ENCODE measurements at regions not wholly inside any gene's neighbourhood (a gene's known extent, or its start where the extent isn't known, plus 50 kb on each side); places are given as distances from the start of the nearest gene placed in this dataset.

DNA sequence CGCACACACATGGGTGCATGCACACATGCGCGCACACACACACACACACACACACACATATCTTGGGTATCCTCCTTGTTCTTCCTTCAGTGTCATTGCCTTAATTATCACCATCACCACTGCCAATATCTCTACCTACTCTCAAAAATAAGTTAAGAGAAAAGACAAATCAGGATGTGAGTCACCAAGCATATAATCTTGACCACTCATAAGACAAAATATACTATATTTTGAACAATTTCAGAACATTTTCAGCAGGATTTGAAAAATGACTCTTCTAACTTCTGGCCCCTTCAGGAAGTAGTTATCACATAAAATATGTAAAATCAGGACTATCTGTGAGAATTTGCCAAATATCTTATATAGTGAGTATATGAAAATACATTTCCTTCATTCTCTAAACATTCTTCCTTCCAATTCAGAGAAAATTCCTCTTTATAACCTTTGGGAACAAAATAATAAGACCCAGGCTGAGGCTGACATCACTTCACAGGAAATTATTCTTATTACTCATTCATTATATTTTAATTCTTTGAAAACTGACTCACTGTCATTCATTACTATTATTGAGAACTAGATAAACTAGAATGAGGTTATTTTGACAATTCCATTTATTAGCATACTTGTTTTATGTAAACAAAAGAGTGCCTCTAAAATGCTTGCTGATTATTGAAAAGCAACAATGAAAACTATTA, 772.0 kb upstream of the ACO1 start:
- H3K36me3 ChIP-seq (ENCODE audit: control insufficient read depth in 2 of 2, insufficient read depth in 2 of 2, low read length in 1 of 2), result no peaks in the 10 kb centered on the region
- CTCF ChIA-PET, result no interaction called here
- no peaks in the 10 kb centered on the region for H4K20me1 ChIP-seq (ENCODE audit: control insufficient read depth, insufficient read depth)
- H3K27me3 ChIP-seq (replicated peaks in 1 of 2; ENCODE audit: control insufficient read depth in 2 of 2, insufficient read depth in 2 of 2, low read length in 1 of 2), result no peaks in the 10 kb centered on the region
- in situ Hi-C loops (cut with MboI), result no loop called here
- TF ChIP-seq SP1 (IDR thresholded peaks at IDR 0.05; ENCODE audit: low read depth, low read length) (no peak), CHD2 (IDR thresholded peaks at IDR 0.05; ENCODE audit: borderline replicate concordance, low read depth, low read length) (no peak), ZZZ3 (IDR thresholded peaks at IDR 0.05; ENCODE audit: control insufficient read depth, insufficient read length, low read depth) (no peak), MEF2A (IDR thresholded peaks at IDR 0.05; ENCODE audit: insufficient read depth, low read depth, low read length) (no peak), TAF1 (IDR thresholded peaks at IDR 0.05; ENCODE audit: borderline replicate concordance, low read depth, low read length) (no peak), EGR1 (IDR thresholded peaks at IDR 0.05; ENCODE audit: borderline replicate concordance in 1 of 2, low read depth in 2 of 2, low read length in 2 of 2) (no peak), FOS (IDR thresholded peaks at IDR 0.05; ENCODE audit: borderline replicate concordance, extremely low read depth, insufficient read length) (no peak)
- H3K4me3 ChIP-seq, result no peak overlapping the region
- ATAC-seq (no peak), FAIRE-seq (no peak), DNase-seq (ENCODE audit: low read depth, low spot score) (no peak)
- SMC1A ChIA-PET (ENCODE audit: uncharacterized antibody, unreplicated experiment), result no interaction called here
- H3K79me2 ChIP-seq (ENCODE audit: control insufficient read depth, insufficient read depth, low read length), result no peaks in the 10 kb centered on the region
- intact Hi-C loops (cut with micrococcal nuclease; ENCODE audit: unreplicated experiment), result no loop called here
- H3K4me2 ChIP-seq (ENCODE audit: control insufficient read depth, insufficient read depth), result no peak overlapping the region
- no peak overlapping the region for H3K27ac ChIP-seq (ENCODE audit: control insufficient read depth, insufficient read depth)
- H3K9ac ChIP-seq (ENCODE audit: control insufficient read depth, insufficient read depth, low read length), result no peak overlapping the region
- WGBS (ENCODE audit: insufficient coverage, insufficient replicate concordance, low lambda C conversion rate, missing lambda C conversion rate), result 60% methylated on average over 3 of the region's 3 CpGs
- no peak overlapping the region for H2AFZ ChIP-seq (ENCODE audit: control insufficient read depth, low read depth, low read length)
- RAD21 ChIA-PET (ENCODE audit: unreplicated experiment), result no interaction called here
- no TSS peak for BruUV-seq (replicated peaks)
- H3K9me3 ChIP-seq (replicated peaks; ENCODE audit: control insufficient read depth, insufficient read depth, low read length), result no peaks in the 10 kb centered on the region
- POLR2A ChIA-PET, result no interaction called here
- H3K4me1 ChIP-seq (ENCODE audit: control insufficient read depth, insufficient read depth, low read length), result no peaks in the 10 kb centered on the region

DNA sequence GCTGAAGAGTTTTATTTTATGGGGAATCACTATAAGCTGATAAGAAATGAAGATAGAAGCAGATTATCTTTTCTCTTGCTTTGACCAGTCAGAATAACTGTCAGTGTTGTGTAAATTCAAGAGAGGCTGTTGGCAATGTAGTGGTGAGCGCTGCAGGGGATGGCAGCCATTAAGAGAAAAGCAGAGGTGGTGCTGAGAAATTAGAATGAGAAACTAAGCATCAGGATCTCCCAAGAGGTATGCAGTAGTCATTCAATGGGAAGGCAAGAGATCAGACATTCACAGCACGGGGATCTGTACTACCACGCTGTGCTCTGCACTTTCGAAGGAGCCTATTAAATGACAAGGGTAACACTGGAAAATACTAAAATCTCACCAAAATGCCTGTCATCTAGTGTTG, 768.5 kb upstream of the ACO1 start:
- WGBS (ENCODE audit: insufficient coverage, insufficient replicate concordance, low lambda C conversion rate, missing lambda C conversion rate), result 13% methylated on average over 4 of the region's 4 CpGs
- TF ChIP-seq IKZF1 (conservative IDR thresholded peaks at IDR 0.05) (no peak), TCF3 (IDR thresholded peaks at IDR 0.05; ENCODE audit: borderline replicate concordance, insufficient read depth, low read depth, low read length) (no peak), NFIC (IDR thresholded peaks at IDR 0.05; ENCODE audit: low read depth, low read length) (no peak), KAT2A (conservative IDR thresholded peaks at IDR 0.05; ENCODE audit: control insufficient read depth, low read depth, low read length) (no peak), SIX5 (IDR thresholded peaks at IDR 0.05; ENCODE audit: low read depth, low read length, severe bottlenecking) (no peak), POLR2A (IDR thresholded peaks at IDR 0.05; ENCODE audit: low read depth, low read length) (no peak), MXI1 (IDR thresholded peaks at IDR 0.05; ENCODE audit: low read depth, low read length) (no peak), ZNF622 (IDR thresholded peaks at IDR 0.05) (no peak), ATF7 (IDR thresholded peaks at IDR 0.05; ENCODE audit: low read depth) (no peak), SMAD5 (IDR thresholded peaks at IDR 0.05; ENCODE audit: low read depth) (no peak), NFXL1 (IDR thresholded peaks at IDR 0.05; ENCODE audit: borderline replicate concordance) (no peak)
- TF ChIP-seq, protein P1, sequence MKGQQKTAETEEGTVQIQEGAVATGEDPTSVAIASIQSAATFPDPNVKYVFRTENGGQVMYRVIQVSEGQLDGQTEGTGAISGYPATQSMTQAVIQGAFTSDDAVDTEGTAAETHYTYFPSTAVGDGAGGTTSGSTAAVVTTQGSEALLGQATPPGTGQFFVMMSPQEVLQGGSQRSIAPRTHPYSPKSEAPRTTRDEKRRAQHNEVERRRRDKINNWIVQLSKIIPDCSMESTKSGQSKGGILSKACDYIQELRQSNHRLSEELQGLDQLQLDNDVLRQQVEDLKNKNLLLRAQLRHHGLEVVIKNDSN (IDR thresholded peaks at IDR 0.05; ENCODE audit: borderline replicate concordance, extremely low read length, insufficient read depth, low read depth, low read length), result no peak

More for the DNA sequence above, 768.5 kb upstream of the ACO1 start:
- ChIA-PET RAD21 (ENCODE audit: unreplicated experiment) (no interaction called here), POLR2A (no interaction called here), SMC1A (ENCODE audit: uncharacterized antibody, unreplicated experiment) (interaction anchor here (0.7 to 0.8 kb wide), 2 partner anchors 11 to 22 kb away, joined by 3 read pairs; no protein-coding TSS in a partner anchor), CTCF (no interaction called here)
- Histone ChIP-seq H3K27me3 (replicated peaks in 1 of 2; ENCODE audit: control insufficient read depth in 2 of 2, insufficient read depth in 2 of 2, low read length in 1 of 2) (no peaks in the 10 kb centered on the region), H4K20me1 (ENCODE audit: control insufficient read depth, insufficient read depth) (no peaks in the 10 kb centered on the region), H3K36me3 (ENCODE audit: control insufficient read depth in 2 of 2, insufficient read depth in 2 of 2, low read length in 1 of 2) (no peaks in the 10 kb centered on the region), H3K4me3 (no peak overlapping the region), H2AFZ (ENCODE audit: control insufficient read depth, low read depth, low read length) (no peak overlapping the region), H3K9me3 (replicated peaks; ENCODE audit: control insufficient read depth, insufficient read depth, low read length) (no peaks in the 10 kb centered on the region), H3K79me2 (ENCODE audit: control insufficient read depth, insufficient read depth, low read length) (no peaks in the 10 kb centered on the region), H3K27ac (ENCODE audit: control insufficient read depth, insufficient read depth) (no peak overlapping the region), H3K4me2 (ENCODE audit: control insufficient read depth, insufficient read depth) (no peak overlapping the region), H3K4me1 (ENCODE audit: control insufficient read depth, insufficient read depth, low read length) (no peaks in the 10 kb centered on the region), H3K9ac (ENCODE audit: control insufficient read depth, insufficient read depth, low read length) (no peak overlapping the region)
- FAIRE-seq, result no peak
- intact Hi-C loops (cut with micrococcal nuclease; ENCODE audit: unreplicated experiment), result no loop called here
- no TSS peak for BruUV-seq (replicated peaks)
- DNase-seq (ENCODE audit: low read depth, low spot score), result no peak
- in situ Hi-C loops (cut with MboI), result no loop called here
- ATAC-seq, result no peak
